GM23338 (cell line): ENCODE measurements at regions not wholly inside any gene's neighbourhood (a gene's known extent, or its start where the extent isn't known, plus 50 kb on each side); places are given as distances from the start of the nearest gene placed in this dataset.

ENCODE experiments used
- ATAC-seq: fragments of 200-7000 bp; cut with Tn5 transposase; 3 replicates; pipeline ENCODE4 v1.9.1; 2020
- DNase-seq: peaks from one replicate; pipeline ENCODE4 v3.0.0-alpha.2; 2015; ENCODE audit warnings: low spot score
- H2AFZ ChIP-seq: fragments of 200-600 bp; sonication (generic); 2 replicates; pipeline ENCODE4 v1.8.0; 2016; ENCODE audit warnings: antibody characterized with exemption, mild to moderate bottlenecking, moderate library complexity
- H3F3A ChIP-seq: fragments of 200-600 bp; sonication (generic); replicated peaks from 2 replicates; pipeline ENCODE4 v1.8.0; 2017; ENCODE audit warnings: antibody characterized with exemption, mixed run types, low read depth
- H3K27ac ChIP-seq: fragments of 200-600 bp; sonication (generic); 2 replicates; pipeline ENCODE4 v1.6.1; 2016; ENCODE audit warnings: low read depth
- H3K27me3 ChIP-seq: fragments of 200-600 bp; sonication (generic); 2 replicates; pipeline ENCODE4 v1.8.0; 2016; ENCODE audit warnings: mild to moderate bottlenecking, mixed run types, moderate library complexity; ENCODE audit not compliant: insufficient read depth
- H3K36me3 ChIP-seq: fragments of 200-600 bp; sonication (generic); 2 replicates; pipeline ENCODE4 v1.8.0; 2016; ENCODE audit warnings: mild to moderate bottlenecking; ENCODE audit not compliant: insufficient read depth
- H3K4me1 ChIP-seq: fragments of 200-600 bp; sonication (generic); 2 replicates; pipeline ENCODE4 v1.8.0; 2016; ENCODE audit warnings: mild to moderate bottlenecking, moderate library complexity; ENCODE audit not compliant: insufficient read depth
- H3K4me2 ChIP-seq: fragments of 200-600 bp; sonication (generic); 2 replicates; pipeline ENCODE4 v1.7.1; 2017; ENCODE audit warnings: mixed run types
- H3K4me3 ChIP-seq: fragments of 200-600 bp; sonication (generic); 2 replicates; pipeline ENCODE4 v1.6.1; 2016; ENCODE audit warnings: mixed run types
- H3K79me2 ChIP-seq: fragments of 200-600 bp; sonication (generic); replicated peaks from 2 replicates; pipeline ENCODE4 v1.8.0; 2017; ENCODE audit warnings: mild to moderate bottlenecking; ENCODE audit not compliant: insufficient read depth
- H3K9me2 ChIP-seq: fragments of 200-600 bp; sonication (generic); 2 replicates; pipeline ENCODE4 v1.8.0; 2017; ENCODE audit not compliant: insufficient read depth
- H4K20me1 ChIP-seq: fragments of 200-600 bp; sonication (generic); replicated peaks from 2 replicates; pipeline ENCODE4 v1.8.0; 2017; ENCODE audit warnings: mild to moderate bottlenecking; ENCODE audit not compliant: insufficient read depth
- H3K27ac Mint-ChIP-seq: 2 replicates; pipeline ENCODE4 v1.8.0; 2020; ENCODE audit warnings: inconsistent platforms, mild to moderate bottlenecking, moderate library complexity, mixed read lengths
- H3K27me3 Mint-ChIP-seq: 3 replicates; pipeline ENCODE4 v1.8.0; 2022; ENCODE audit warnings: low read depth, mild to moderate bottlenecking, moderate library complexity, mixed read lengths, inconsistent platforms; ENCODE audit not compliant: insufficient read depth, poor library complexity
- H3K36me3 Mint-ChIP-seq: 3 replicates; pipeline ENCODE4 v1.8.0; 2021; ENCODE audit warnings: low read depth, mild to moderate bottlenecking, inconsistent platforms, moderate library complexity, mixed read lengths
- H3K4me1 Mint-ChIP-seq: 3 replicates; pipeline ENCODE4 v1.8.0; 2020; ENCODE audit warnings: mild to moderate bottlenecking, inconsistent platforms, mixed read lengths
- H3K4me3 Mint-ChIP-seq: 3 replicates; pipeline ENCODE4 v1.8.0; 2021; ENCODE audit warnings: moderate library complexity, mild to moderate bottlenecking, inconsistent platforms, mixed read lengths
- H3K9me3 Mint-ChIP-seq: 3 replicates; pipeline ENCODE4 v1.8.0; 2020; ENCODE audit warnings: moderate library complexity, mild to moderate bottlenecking, inconsistent platforms, mixed read lengths
- CREB1 ChIP-seq: fragments of 250-450 bp; sonication (Bioruptor Pico); IDR thresholded peaks from 2 replicates; pipeline ENCODE4 v1.5.0; 2020; ENCODE audit warnings: low read depth, mild to moderate bottlenecking, moderate library complexity
- EZH2 ChIP-seq: fragments of 200-600 bp; sonication (generic); IDR thresholded peaks from one replicate; pipeline ENCODE4 v1.8.0; 2017; ENCODE audit warnings: antibody characterized with exemption, mild to moderate bottlenecking, low read depth; ENCODE audit not compliant: unreplicated experiment
- EZH2phosphoT487 ChIP-seq: fragments of 200-600 bp; sonication (generic); IDR thresholded peaks from one replicate; pipeline ENCODE4 v1.8.1; 2018; ENCODE audit warnings: antibody characterized with exemption; ENCODE audit not compliant: unreplicated experiment
- JUNB ChIP-seq: IDR thresholded peaks from one replicate; pipeline ENCODE4 v1.6.1; 2016; ENCODE audit warnings: antibody characterized with exemption; ENCODE audit not compliant: unreplicated experiment
- NANOG ChIP-seq: IDR thresholded peaks from 2 replicates; pipeline ENCODE4 v1.6.1; 2016; ENCODE audit warnings: antibody characterized with exemption, borderline replicate concordance
- POLR2AphosphoS5 ChIP-seq: IDR thresholded peaks from 2 replicates; pipeline ENCODE4 v1.6.1; 2016; ENCODE audit warnings: antibody characterized with exemption, low read depth
- REST ChIP-seq: IDR thresholded peaks from one replicate; pipeline ENCODE4 v1.6.1; 2018; ENCODE audit warnings: antibody characterized with exemption; ENCODE audit not compliant: unreplicated experiment
- STAT1 ChIP-seq: IDR thresholded peaks from one replicate; pipeline ENCODE4 v1.6.1; 2016; ENCODE audit warnings: antibody characterized with exemption; ENCODE audit not compliant: unreplicated experiment
- ZNF114 ChIP-seq: fragments of 250-450 bp; sonication (Bioruptor Pico); IDR thresholded peaks from 2 replicates; pipeline ENCODE4 v1.5.0; 2020; ENCODE audit warnings: mild to moderate bottlenecking, moderate library complexity
- ZNF331 ChIP-seq: fragments of 250-450 bp; sonication (Bioruptor Pico); IDR thresholded peaks from 2 replicates; pipeline ENCODE4 v1.5.0; 2020; ENCODE audit warnings: low read depth, mild to moderate bottlenecking, moderate library complexity
- TF ChIP-seq, protein P1 (sequence below): fragments of 250-450 bp; sonication (Bioruptor Pico); IDR thresholded peaks from 2 replicates; pipeline ENCODE4 v1.5.0; 2020; ENCODE audit warnings: mild to moderate bottlenecking, moderate library complexity
- TF ChIP-seq, protein P2 (sequence below): IDR thresholded peaks from 2 replicates; pipeline ENCODE4 v1.6.1; 2016; ENCODE audit warnings: antibody characterized with exemption
- TF ChIP-seq, protein P3 (sequence below), 2 experiments: fragments of 200-600 bp in 1 of 2; sonication (generic) in 1 of 2; conservative IDR thresholded peaks; 2 replicates each; pipeline versions ENCODE4 v1.5.1 to v1.6.1; 2016 to 2017; ENCODE audit warnings: antibody characterized with exemption in 2 of 2, low read depth in 2 of 2, mild to moderate bottlenecking in 2 of 2, moderate library complexity in 1 of 2

DNA sequence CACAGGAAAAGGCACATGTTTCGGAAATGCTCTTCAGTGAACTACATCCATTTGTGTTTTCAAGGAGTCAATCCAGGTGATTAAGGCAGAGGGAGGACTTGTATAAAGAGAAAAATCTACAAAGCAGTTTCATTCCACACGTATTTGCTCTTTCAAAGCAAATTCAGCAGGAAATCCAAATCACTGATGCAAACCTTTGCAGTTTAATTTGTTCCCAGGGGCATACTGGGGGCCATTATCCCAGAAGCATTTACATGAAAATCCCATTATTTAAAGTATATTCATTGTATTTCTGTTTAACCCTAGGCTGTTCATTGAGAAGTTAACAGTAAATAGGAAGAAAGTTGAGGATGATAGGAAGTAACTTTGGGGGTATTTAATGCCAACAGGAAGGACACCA lies 147.9 kb downstream of the PMP22 start:
- Mint-ChIP-seq H3K4me3 (no peak overlapping the region), H3K27ac (no peak overlapping the region), H3K4me1 (peaks cover 9% of the 10 kb centered on the region; the same call in 2 of the 3 replicates), H3K36me3 (peaks cover 33% of the 10 kb centered on the region), H3K27me3 (no peaks in the 10 kb centered on the region), H3K9me3 (peaks cover 40% of the 10 kb centered on the region)
- peaks cover 8% of the 10 kb centered on the region for H3K9me2 ChIP-seq
- no peaks in the 10 kb centered on the region for H3K27me3 ChIP-seq
- H3K36me3 ChIP-seq = no peaks in the 10 kb centered on the region
- no peaks in the 10 kb centered on the region for H3K79me2 ChIP-seq
- H3K4me3 ChIP-seq = no peak overlapping the region
- TF ChIP-seq POLR2AphosphoS5 (no peak), EZH2 (no peak), ZNF114 (CRISPR knock-in tag) (no peak), ZNF331 (CRISPR knock-in tag) (no peak), NANOG (no peak), REST (no peak), STAT1 (no peak), EZH2phosphoT487 (no peak), JUNB (no peak), CREB1 (CRISPR knock-in tag) (no peak)
- TF ChIP-seq, protein P1, sequence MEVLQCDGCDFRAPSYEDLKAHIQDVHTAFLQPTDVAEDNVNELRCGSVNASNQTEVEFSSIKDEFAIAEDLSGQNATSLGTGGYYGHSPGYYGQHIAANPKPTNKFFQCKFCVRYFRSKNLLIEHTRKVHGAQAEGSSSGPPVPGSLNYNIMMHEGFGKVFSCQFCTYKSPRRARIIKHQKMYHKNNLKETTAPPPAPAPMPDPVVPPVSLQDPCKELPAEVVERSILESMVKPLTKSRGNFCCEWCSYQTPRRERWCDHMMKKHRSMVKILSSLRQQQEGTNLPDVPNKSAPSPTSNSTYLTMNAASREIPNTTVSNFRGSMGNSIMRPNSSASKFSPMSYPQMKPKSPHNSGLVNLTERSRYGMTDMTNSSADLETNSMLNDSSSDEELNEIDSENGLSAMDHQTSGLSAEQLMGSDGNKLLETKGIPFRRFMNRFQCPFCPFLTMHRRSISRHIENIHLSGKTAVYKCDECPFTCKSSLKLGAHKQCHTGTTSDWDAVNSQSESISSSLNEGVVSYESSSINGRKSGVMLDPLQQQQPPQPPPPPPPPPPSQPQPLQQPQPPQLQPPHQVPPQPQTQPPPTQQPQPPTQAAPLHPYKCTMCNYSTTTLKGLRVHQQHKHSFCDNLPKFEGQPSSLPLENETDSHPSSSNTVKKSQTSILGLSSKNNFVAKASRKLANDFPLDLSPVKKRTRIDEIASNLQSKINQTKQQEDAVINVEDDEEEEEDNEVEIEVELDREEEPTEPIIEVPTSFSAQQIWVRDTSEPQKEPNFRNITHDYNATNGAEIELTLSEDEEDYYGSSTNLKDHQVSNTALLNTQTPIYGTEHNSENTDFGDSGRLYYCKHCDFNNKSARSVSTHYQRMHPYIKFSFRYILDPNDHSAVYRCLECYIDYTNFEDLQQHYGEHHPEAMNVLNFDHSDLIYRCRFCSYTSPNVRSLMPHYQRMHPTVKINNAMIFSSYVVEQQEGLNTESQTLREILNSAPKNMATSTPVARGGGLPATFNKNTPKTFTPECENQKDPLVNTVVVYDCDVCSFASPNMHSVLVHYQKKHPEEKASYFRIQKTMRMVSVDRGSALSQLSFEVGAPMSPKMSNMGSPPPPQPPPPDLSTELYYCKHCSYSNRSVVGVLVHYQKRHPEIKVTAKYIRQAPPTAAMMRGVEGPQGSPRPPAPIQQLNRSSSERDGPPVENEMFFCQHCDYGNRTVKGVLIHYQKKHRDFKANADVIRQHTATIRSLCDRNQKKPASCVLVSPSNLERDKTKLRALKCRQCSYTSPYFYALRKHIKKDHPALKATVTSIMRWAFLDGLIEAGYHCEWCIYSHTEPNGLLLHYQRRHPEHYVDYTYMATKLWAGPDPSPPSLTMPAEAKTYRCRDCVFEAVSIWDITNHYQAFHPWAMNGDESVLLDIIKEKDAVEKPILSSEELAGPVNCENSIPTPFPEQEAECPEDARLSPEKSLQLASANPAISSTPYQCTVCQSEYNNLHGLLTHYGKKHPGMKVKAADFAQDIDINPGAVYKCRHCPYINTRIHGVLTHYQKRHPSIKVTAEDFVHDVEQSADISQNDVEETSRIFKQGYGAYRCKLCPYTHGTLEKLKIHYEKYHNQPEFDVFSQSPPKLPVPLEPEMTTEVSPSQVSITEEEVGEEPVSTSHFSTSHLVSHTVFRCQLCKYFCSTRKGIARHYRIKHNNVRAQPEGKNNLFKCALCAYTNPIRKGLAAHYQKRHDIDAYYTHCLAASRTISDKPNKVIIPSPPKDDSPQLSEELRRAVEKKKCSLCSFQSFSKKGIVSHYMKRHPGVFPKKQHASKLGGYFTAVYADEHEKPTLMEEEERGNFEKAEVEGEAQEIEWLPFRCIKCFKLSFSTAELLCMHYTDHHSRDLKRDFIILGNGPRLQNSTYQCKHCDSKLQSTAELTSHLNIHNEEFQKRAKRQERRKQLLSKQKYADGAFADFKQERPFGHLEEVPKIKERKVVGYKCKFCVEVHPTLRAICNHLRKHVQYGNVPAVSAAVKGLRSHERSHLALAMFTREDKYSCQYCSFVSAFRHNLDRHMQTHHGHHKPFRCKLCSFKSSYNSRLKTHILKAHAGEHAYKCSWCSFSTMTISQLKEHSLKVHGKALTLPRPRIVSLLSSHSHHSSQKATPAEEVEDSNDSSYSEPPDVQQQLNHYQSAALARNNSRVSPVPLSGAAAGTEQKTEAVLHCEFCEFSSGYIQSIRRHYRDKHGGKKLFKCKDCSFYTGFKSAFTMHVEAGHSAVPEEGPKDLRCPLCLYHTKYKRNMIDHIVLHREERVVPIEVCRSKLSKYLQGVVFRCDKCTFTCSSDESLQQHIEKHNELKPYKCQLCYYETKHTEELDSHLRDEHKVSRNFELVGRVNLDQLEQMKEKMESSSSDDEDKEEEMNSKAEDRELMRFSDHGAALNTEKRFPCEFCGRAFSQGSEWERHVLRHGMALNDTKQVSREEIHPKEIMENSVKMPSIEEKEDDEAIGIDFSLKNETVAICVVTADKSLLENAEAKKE (CRISPR knock-in tag) = no peak
- TF ChIP-seq, protein P2, sequence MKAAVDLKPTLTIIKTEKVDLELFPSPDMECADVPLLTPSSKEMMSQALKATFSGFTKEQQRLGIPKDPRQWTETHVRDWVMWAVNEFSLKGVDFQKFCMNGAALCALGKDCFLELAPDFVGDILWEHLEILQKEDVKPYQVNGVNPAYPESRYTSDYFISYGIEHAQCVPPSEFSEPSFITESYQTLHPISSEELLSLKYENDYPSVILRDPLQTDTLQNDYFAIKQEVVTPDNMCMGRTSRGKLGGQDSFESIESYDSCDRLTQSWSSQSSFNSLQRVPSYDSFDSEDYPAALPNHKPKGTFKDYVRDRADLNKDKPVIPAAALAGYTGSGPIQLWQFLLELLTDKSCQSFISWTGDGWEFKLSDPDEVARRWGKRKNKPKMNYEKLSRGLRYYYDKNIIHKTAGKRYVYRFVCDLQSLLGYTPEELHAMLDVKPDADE = no peak
- TF ChIP-seq, protein P3, sequence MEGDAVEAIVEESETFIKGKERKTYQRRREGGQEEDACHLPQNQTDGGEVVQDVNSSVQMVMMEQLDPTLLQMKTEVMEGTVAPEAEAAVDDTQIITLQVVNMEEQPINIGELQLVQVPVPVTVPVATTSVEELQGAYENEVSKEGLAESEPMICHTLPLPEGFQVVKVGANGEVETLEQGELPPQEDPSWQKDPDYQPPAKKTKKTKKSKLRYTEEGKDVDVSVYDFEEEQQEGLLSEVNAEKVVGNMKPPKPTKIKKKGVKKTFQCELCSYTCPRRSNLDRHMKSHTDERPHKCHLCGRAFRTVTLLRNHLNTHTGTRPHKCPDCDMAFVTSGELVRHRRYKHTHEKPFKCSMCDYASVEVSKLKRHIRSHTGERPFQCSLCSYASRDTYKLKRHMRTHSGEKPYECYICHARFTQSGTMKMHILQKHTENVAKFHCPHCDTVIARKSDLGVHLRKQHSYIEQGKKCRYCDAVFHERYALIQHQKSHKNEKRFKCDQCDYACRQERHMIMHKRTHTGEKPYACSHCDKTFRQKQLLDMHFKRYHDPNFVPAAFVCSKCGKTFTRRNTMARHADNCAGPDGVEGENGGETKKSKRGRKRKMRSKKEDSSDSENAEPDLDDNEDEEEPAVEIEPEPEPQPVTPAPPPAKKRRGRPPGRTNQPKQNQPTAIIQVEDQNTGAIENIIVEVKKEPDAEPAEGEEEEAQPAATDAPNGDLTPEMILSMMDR (conservative IDR thresholded peaks at IDR 0.05; ENCODE audit: low read depth in 2 of 2) = no peak
- H2AFZ ChIP-seq = no peak overlapping the region
- no peaks in the 10 kb centered on the region for H3F3A ChIP-seq
- DNase-seq (no peak), ATAC-seq (no peak)
- H4K20me1 ChIP-seq = no peaks in the 10 kb centered on the region
- H3K4me1 ChIP-seq = peaks cover 4% of the 10 kb centered on the region; the same call in 1 of the 2 replicates
- H3K4me2 ChIP-seq = no peak overlapping the region
- H3K27ac ChIP-seq = no peak overlapping the region
